ENCODE measurements at regions not wholly inside any gene's neighbourhood (a gene's known extent, or its start where the extent isn't known, plus 50 kb on each side); places are given as distances from the start of the nearest gene placed in this dataset.
"Not testable (repeated sequence)": the region's sequence is repeated elsewhere in the genome, so short reads cannot be mapped to it uniquely, and the experiment has no call there.

GRCh38 chr3:132979606-132980005 is 58.6 kb upstream of the TMEM108 start:
- Mint-ChIP-seq H3K27ac (ENCODE audit: unreplicated experiment) (no peak overlapping the region), H3K4me3 (ENCODE audit: unreplicated experiment) (no peak overlapping the region), H3K27me3 (ENCODE audit: unreplicated experiment) (peaks cover 22% of the 10 kb centered on the region), H3K4me1 (ENCODE audit: unreplicated experiment) (no peaks in the 10 kb centered on the region), H3K9me3 (ENCODE audit: unreplicated experiment) (peaks cover 6% of the 10 kb centered on the region), H3K36me3 (ENCODE audit: unreplicated experiment) (no peaks in the 10 kb centered on the region)
- TF ChIP-seq, protein P1, sequence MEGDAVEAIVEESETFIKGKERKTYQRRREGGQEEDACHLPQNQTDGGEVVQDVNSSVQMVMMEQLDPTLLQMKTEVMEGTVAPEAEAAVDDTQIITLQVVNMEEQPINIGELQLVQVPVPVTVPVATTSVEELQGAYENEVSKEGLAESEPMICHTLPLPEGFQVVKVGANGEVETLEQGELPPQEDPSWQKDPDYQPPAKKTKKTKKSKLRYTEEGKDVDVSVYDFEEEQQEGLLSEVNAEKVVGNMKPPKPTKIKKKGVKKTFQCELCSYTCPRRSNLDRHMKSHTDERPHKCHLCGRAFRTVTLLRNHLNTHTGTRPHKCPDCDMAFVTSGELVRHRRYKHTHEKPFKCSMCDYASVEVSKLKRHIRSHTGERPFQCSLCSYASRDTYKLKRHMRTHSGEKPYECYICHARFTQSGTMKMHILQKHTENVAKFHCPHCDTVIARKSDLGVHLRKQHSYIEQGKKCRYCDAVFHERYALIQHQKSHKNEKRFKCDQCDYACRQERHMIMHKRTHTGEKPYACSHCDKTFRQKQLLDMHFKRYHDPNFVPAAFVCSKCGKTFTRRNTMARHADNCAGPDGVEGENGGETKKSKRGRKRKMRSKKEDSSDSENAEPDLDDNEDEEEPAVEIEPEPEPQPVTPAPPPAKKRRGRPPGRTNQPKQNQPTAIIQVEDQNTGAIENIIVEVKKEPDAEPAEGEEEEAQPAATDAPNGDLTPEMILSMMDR (IDR thresholded peaks at IDR 0.05): no peak
- DNase-seq (ENCODE audit: extremely low spot score, unreplicated experiment): no peak

DNA sequence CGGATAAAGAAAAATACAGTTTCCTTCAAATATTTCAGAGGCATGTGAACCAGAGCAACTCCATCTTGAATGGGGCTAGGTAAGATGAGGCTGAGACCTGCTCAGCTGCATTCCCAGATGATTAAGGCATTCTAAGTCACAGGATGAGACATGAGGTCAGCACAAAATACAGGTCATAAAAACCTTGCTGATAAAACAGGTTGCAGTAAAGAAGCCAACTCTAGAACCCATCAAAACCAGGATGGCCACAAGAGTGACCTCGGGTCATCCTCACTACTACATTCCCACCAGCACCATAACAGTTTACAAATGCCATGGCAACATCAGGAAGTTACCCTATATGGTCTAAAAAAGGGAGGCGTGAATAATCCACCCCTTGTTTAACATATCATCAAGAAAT is 59.2 kb upstream of the TMEM108 start:
- H3K4me1 Mint-ChIP-seq (ENCODE audit: unreplicated experiment); H3K27ac Mint-ChIP-seq (ENCODE audit: unreplicated experiment); H3K4me3 Mint-ChIP-seq (ENCODE audit: unreplicated experiment); H3K36me3 Mint-ChIP-seq (ENCODE audit: unreplicated experiment); DNase-seq (ENCODE audit: extremely low spot score, unreplicated experiment); H3K9me3 Mint-ChIP-seq (ENCODE audit: unreplicated experiment): not testable (repeated sequence)
- peaks cover 22% of the 10 kb centered on the region for H3K27me3 Mint-ChIP-seq (ENCODE audit: unreplicated experiment)

GRCh38 chr3:132978464-132978863 is 59.7 kb upstream of the TMEM108 start:
- Mint-ChIP-seq H3K27ac (ENCODE audit: unreplicated experiment) (no peak overlapping the region), H3K4me3 (ENCODE audit: unreplicated experiment) (no peak overlapping the region), H3K27me3 (ENCODE audit: unreplicated experiment) (peaks cover 22% of the 10 kb centered on the region), H3K36me3 (ENCODE audit: unreplicated experiment) (no peaks in the 10 kb centered on the region), H3K4me1 (ENCODE audit: unreplicated experiment) (no peaks in the 10 kb centered on the region), H3K9me3 (ENCODE audit: unreplicated experiment) (peaks cover 6% of the 10 kb centered on the region)
- DNase-seq (ENCODE audit: extremely low spot score, unreplicated experiment): no peak
- TF ChIP-seq, protein P1 (IDR thresholded peaks at IDR 0.05): no peak

GRCh38 chr3:132974097-132974496 is 64.1 kb upstream of the TMEM108 start:
- no peak overlapping the region for H3K4me3 Mint-ChIP-seq (ENCODE audit: unreplicated experiment)
- H3K9me3 Mint-ChIP-seq (ENCODE audit: unreplicated experiment): no peaks in the 10 kb centered on the region

GRCh38 chr3:132973441-132973840 is 64.8 kb upstream of the TMEM108 start:
- Mint-ChIP-seq H3K4me1 (ENCODE audit: unreplicated experiment) (no peaks in the 10 kb centered on the region), H3K27me3 (ENCODE audit: unreplicated experiment) (peaks cover 11% of the 10 kb centered on the region), H3K9me3 (ENCODE audit: unreplicated experiment) (no peaks in the 10 kb centered on the region), H3K36me3 (ENCODE audit: unreplicated experiment) (no peaks in the 10 kb centered on the region), H3K27ac (ENCODE audit: unreplicated experiment) (no peak overlapping the region), H3K4me3 (ENCODE audit: unreplicated experiment) (no peak overlapping the region)
- no peak for DNase-seq (ENCODE audit: extremely low spot score, unreplicated experiment)
- TF ChIP-seq, protein P1 (IDR thresholded peaks at IDR 0.05): no peak

More at GRCh38 chr3:132974097-132974496, 64.1 kb upstream of the TMEM108 start:
- TF ChIP-seq, protein P1 (IDR thresholded peaks at IDR 0.05): no peak
- DNase-seq (ENCODE audit: extremely low spot score, unreplicated experiment): no peak
- Mint-ChIP-seq H3K27me3 (ENCODE audit: unreplicated experiment) (peaks cover 7% of the 10 kb centered on the region), H3K27ac (ENCODE audit: unreplicated experiment) (no peak overlapping the region), H3K4me1 (ENCODE audit: unreplicated experiment) (no peaks in the 10 kb centered on the region), H3K36me3 (ENCODE audit: unreplicated experiment) (no peaks in the 10 kb centered on the region)

GRCh38 chr3:132972333-132972732 is 65.9 kb upstream of the TMEM108 start:
- no peak for DNase-seq (ENCODE audit: extremely low spot score, unreplicated experiment)
- Mint-ChIP-seq H3K4me3 (ENCODE audit: unreplicated experiment) (no peak overlapping the region), H3K36me3 (ENCODE audit: unreplicated experiment) (no peaks in the 10 kb centered on the region), H3K4me1 (ENCODE audit: unreplicated experiment) (no peaks in the 10 kb centered on the region), H3K9me3 (ENCODE audit: unreplicated experiment) (no peaks in the 10 kb centered on the region), H3K27ac (ENCODE audit: unreplicated experiment) (no peak overlapping the region), H3K27me3 (ENCODE audit: unreplicated experiment) (peaks cover 16% of the 10 kb centered on the region)
- TF ChIP-seq, protein P1 (IDR thresholded peaks at IDR 0.05): no peak
